H1 (cell line): ENCODE measurements at regions not wholly inside any gene's neighbourhood (a gene's known extent, or its start where the extent isn't known, plus 50 kb on each side); places are given as distances from the start of the nearest gene placed in this dataset.

ENCODE experiments used
- ATF3 ChIP-seq: IDR thresholded peaks from 2 replicates; pipeline ENCODE4 v1.6.1; 2011; ENCODE audit warnings: low read depth, mild to moderate bottlenecking, low read length; ENCODE audit not compliant: insufficient read depth
- CHD1 ChIP-seq: IDR thresholded peaks from 2 replicates; pipeline ENCODE4 v1.6.1; 2012; ENCODE audit warnings: low read depth, low read length, improper control_type of control experiment
- TF ChIP-seq, protein P1 (sequence below): IDR thresholded peaks from 2 replicates; pipeline ENCODE4 v1.6.1; 2011; ENCODE audit warnings: low read length, improper control_type of control experiment

DNA sequence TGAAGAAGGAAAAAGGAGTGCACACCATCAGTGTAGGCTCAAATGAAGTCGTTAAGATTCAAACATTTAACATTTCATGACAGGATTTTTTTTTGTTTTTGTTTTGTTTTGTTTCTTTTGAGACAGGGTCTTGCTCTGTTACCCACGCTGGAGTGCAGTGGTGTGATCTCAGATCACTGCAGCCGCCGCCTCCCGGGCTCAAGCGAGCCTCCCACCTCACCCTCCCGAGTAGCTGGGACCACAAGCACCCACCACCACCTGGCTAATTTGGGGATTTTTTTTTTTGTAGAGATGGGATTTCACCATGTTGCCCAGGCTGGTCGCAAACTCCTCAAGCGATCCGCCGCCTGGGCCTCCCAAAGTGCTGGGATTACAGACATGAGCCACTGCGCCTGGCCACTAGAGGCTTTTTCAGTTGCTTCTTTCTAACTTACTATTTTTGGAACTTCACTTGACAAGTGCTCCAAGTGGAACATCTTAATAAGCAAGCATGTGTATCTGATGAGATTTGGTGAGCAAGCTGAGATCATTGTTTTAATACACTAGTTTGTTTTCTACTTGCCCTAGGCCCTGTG lies 78.9 kb upstream of the CNKSR2 start (continued):
- no peak for TF ChIP-seq ATF3
- TF ChIP-seq CHD1: no peak
- TF ChIP-seq, protein P1, sequence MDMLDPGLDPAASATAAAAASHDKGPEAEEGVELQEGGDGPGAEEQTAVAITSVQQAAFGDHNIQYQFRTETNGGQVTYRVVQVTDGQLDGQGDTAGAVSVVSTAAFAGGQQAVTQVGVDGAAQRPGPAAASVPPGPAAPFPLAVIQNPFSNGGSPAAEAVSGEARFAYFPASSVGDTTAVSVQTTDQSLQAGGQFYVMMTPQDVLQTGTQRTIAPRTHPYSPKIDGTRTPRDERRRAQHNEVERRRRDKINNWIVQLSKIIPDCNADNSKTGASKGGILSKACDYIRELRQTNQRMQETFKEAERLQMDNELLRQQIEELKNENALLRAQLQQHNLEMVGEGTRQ: no peak
